ENCODE measurements at regions not wholly inside any gene's neighbourhood (a gene's known extent, or its start where the extent isn't known, plus 50 kb on each side); places are given as distances from the start of the nearest gene placed in this dataset.

DNA sequence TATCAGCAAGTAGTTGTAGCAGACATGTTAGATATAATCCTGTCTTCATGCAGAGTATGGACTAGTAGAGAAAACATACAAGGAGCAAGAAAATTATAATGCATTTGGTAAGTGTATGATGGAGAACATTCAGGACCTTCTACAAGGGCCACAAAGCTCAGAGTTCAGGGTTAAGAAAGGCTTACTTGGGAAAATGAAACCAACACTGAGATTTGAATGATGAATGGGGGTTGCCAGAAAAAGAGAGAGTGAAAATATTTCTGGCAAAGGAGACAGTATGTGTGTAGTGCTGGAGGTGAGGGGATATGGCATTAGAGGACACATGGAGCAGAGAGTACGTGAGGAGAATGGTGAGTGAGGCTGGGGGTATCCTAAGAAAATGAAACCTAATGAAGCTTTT lies 169.8 kb upstream of the STK32A start:
- TF ChIP-seq FOXM1 (IDR thresholded peaks at IDR 0.05; ENCODE audit: borderline replicate concordance, low read depth) = no peak
- no peak for TF ChIP-seq CEBPB (IDR thresholded peaks at IDR 0.05)
- no peak for TF ChIP-seq EP300 (IDR thresholded peaks at IDR 0.05; ENCODE audit: borderline replicate concordance)
- no peak for TF ChIP-seq ZBTB7A (IDR thresholded peaks at IDR 0.05; ENCODE audit: low read depth)

Data from Ishikawa (cell line).